ENCODE measurements at regions not wholly inside any gene's neighbourhood (a gene's known extent, or its start where the extent isn't known, plus 50 kb on each side); places are given as distances from the start of the nearest gene placed in this dataset.
"Not testable (repeated sequence)": the region's sequence is repeated elsewhere in the genome, so short reads cannot be mapped to it uniquely, and the experiment has no call there.

DNA sequence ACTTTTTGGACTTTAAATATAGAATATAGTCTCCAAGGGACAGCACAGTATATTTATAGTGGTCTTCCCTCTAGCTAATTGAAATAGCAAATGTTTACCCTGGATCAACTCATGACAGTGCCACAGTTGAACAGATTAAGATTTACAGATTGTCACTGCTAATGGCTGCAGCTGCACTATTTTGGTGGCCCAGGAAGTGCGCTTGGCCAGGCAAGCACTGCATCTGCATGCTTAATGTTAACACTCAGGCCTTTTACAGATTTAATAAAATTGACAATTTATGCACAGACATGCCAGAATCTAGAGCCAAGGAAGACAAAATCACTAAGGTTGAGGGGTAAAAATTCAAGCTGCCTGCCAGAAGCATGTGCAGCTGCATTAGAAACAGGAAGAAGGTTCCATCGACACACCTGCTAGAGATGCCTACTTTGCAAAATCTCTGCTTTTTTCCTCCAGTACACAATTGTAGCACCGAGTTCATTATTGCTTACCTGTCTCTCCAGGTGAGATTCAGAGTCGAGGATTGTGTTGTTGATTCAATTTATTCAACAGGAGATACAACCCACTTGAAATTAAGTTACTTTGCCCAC, 1042.3 kb upstream of the NRXN1 start:
- DNase-seq (no peak), ATAC-seq (replicated peaks in 1 of 2) (no peak)
- H3K4me1 Mint-ChIP-seq (ENCODE audit: low read depth), result no peaks in the 10 kb centered on the region
- peaks cover 0 to 1% of the 10 kb centered on the region in 2 donors for H3K36me3 Mint-ChIP-seq (ENCODE audit: insufficient read depth in 2 of 2)
- no peak overlapping the region for H3K27ac Mint-ChIP-seq
- H3K4me3 Mint-ChIP-seq, result no peak overlapping the region
- H3K9me3 Mint-ChIP-seq, result peaks cover 0 to 6% of the 10 kb centered on the region in 2 donors
- no peaks in the 10 kb centered on the region for H3K27me3 Mint-ChIP-seq (ENCODE audit: low read depth)

DNA sequence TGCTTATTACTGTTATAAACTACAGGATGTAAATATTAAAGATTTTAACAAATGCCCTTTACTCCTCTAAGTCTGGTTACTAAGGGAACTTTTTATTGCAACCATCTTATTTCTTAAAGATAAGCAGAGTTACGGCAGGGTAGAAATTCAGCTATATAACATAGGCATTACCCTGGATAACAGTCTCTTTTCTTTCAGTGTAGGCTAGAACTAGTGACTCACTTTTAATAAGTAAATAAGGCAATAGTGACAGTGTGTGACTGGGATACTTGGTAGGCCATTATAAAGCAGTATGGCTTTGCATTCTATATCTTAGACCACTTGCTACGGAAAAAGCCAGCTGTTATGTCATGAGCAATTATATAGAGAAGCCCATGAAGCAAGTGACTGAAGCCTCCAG, 1041.0 kb upstream of the NRXN1 start:
- Mint-ChIP-seq H3K36me3 (ENCODE audit: insufficient read depth in 2 of 2) (peaks cover 0 to 1% of the 10 kb centered on the region in 2 donors), H3K27me3 (ENCODE audit: low read depth) (no peaks in the 10 kb centered on the region)
- ATAC-seq (replicated peaks in 1 of 2), result no peak

DNA sequence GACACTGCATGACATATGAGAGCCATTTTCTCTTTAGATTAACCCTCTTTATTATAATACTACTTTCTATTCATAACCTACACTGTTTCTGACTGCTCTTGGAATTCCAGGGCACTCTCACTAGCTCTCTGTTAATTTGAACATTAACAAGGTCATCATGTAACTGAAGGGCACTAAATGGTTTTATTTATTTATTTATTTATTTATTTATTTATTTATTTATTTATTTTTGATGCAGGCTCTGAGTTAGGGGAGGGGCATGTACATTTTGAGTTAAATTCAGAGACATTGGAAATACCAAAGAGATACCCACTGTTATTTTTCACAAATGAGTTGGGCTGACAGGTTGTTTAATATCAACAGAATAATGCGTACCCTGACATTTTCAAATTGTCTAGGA, 1038.7 kb upstream of the NRXN1 start:
- Mint-ChIP-seq H3K9me3 (peaks cover 0 to 2% of the 10 kb centered on the region in 2 donors), H3K27me3 (ENCODE audit: low read depth) (no peaks in the 10 kb centered on the region), H3K4me3 (no peak overlapping the region), H3K4me1 (ENCODE audit: low read depth) (no peaks in the 10 kb centered on the region), H3K36me3 (ENCODE audit: insufficient read depth in 2 of 2) (peaks cover 0 to 1% of the 10 kb centered on the region in 2 donors), H3K27ac (no peak overlapping the region)
- DNase-seq (no peak), ATAC-seq (replicated peaks in 1 of 2) (no peak)

More for the DNA sequence above, 1041.0 kb upstream of the NRXN1 start:
- Mint-ChIP-seq H3K4me3 (no peak overlapping the region), H3K4me1 (ENCODE audit: low read depth) (no peaks in the 10 kb centered on the region), H3K9me3 (peaks cover 0 to 6% of the 10 kb centered on the region in 2 donors), H3K27ac (no peak overlapping the region)
- no peak for DNase-seq

DNA sequence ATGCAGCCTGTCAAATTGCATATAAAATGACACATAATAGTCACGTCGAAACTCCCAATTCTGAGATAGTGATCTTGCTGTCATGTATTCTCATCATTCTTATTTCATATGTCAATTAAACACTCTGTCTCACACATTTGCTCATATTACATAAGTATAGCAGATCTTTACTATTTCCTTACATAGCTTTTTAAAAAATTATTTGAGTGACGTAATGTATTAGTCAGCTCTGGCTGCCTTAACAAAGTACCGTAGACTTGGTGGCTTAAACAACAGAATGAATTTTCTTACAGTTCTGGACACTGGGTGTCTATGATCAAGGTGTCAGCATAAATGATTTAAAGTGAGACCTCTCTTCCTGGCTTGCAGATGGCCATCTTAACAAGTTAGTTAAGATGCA, 1032.3 kb upstream of the NRXN1 start:
- H3K36me3 Mint-ChIP-seq (ENCODE audit: insufficient read depth in 2 of 2), result no peaks in the 10 kb centered on the region
- ATAC-seq (replicated peaks in 1 of 2) (no peak), DNase-seq (no peak)
- no peaks in the 10 kb centered on the region for H3K4me1 Mint-ChIP-seq (ENCODE audit: low read depth)
- H3K27me3 Mint-ChIP-seq (ENCODE audit: low read depth), result no peaks in the 10 kb centered on the region
- no peak overlapping the region for H3K27ac Mint-ChIP-seq
- H3K9me3 Mint-ChIP-seq, result peaks cover 8 to 9% of the 10 kb centered on the region in 2 donors
- H3K4me3 Mint-ChIP-seq, result no peak overlapping the region

DNA sequence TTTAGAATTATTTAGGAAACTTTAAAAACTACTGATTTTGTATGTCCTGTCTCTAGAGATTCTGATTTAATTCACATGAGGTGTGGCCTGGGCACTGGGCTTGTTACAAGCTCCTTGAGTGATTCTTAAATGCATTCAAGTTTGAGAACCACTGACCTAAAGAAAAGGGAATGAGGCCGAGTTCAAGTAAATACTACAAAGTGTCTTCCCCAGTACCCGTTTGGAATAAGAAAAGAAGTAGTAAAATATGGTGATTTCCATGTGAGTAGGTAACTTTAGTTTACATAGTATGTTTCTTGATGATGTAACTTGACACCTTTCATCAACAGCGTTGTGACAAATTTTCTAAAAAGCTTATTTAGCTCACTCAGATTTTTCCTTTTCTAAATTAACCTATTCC, 1022.9 kb upstream of the NRXN1 start:
- Mint-ChIP-seq H3K9me3 (peaks cover 9 to 16% of the 10 kb centered on the region in 2 donors), H3K27me3 (ENCODE audit: low read depth) (no peaks in the 10 kb centered on the region), H3K36me3 (ENCODE audit: insufficient read depth in 2 of 2) (peaks cover 0 to 3% of the 10 kb centered on the region in 2 donors), H3K4me3 (no peak overlapping the region), H3K27ac (no peak overlapping the region), H3K4me1 (ENCODE audit: low read depth) (no peaks in the 10 kb centered on the region)
- DNase-seq (no peak), ATAC-seq (replicated peaks in 1 of 2) (no peak)

DNA sequence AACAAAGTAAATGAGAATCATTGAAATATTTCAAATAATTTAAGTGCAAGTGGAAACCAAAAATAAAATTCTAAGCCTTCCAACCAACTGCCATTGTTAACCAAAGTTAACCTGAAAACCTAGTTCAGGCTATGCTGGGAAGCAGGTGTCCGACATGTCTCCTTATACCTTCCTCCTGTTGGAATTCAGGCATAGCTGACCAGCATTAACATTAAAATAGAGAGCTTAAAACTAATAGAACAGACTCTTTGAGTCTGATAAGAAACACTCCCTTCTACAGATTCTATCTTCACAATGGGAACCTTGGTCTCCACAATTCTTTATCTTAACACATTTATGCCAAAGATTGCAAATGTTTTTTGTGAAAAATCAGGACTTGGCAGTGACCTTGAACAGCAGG, 1004.9 kb upstream of the NRXN1 start:
- DNase-seq (no peak), ATAC-seq (replicated peaks in 1 of 2) (no peak)
- no peak overlapping the region for H3K27ac Mint-ChIP-seq
- H3K4me1 Mint-ChIP-seq (ENCODE audit: low read depth), result no peaks in the 10 kb centered on the region
- no peak overlapping the region for H3K4me3 Mint-ChIP-seq
- no peaks in the 10 kb centered on the region for H3K36me3 Mint-ChIP-seq (ENCODE audit: insufficient read depth in 2 of 2)
- H3K9me3 Mint-ChIP-seq, result peaks cover 0 to 2% of the 10 kb centered on the region in 2 donors
- H3K27me3 Mint-ChIP-seq (ENCODE audit: low read depth), result no peaks in the 10 kb centered on the region

DNA sequence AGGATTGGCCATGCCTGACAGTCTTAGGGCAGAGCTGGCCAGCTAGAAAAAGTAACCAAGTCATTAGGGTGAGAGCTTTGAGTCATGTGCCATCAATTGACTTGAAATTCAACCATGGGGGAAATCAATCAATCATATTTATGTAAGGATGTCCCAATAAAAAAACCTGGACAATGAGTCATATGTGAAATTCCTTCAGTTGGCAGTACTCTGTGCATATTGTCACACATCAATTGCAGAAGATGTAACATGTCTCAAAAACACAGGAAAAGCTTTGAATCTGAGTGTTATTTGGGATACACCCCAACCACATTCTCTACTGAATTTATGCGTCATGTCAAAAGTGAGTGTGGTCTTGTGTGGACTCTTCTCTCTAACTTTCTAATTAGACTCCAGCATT, 1004.1 kb upstream of the NRXN1 start:
- peaks cover 0 to 2% of the 10 kb centered on the region in 2 donors for H3K9me3 Mint-ChIP-seq
- no peak overlapping the region for H3K4me3 Mint-ChIP-seq
- H3K27me3 Mint-ChIP-seq (ENCODE audit: low read depth), result no peaks in the 10 kb centered on the region
- no peak overlapping the region for H3K27ac Mint-ChIP-seq
- H3K4me1 Mint-ChIP-seq (ENCODE audit: low read depth), result no peaks in the 10 kb centered on the region
- no peaks in the 10 kb centered on the region for H3K36me3 Mint-ChIP-seq (ENCODE audit: insufficient read depth in 2 of 2)
- ATAC-seq (replicated peaks in 1 of 2) (no peak), DNase-seq (no peak)

DNA sequence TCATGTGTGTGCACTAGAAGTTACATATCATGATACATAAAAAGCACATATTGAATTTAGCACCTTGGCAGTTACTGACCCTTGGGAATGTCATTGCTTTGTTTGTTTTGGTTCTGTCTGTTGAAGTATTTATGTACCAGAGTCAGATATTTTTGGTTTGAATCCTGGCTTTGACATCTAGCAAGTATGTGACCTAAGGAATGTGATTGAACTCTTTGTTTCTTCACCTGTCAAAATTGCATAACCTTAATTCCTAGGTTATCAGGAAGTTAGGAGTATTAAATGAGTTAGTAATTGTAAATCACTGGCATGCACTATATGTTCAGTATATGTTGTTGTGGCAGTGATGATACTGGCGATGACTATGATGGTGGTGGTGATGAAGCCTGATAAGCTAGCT, 1003.5 kb upstream of the NRXN1 start:
- ATAC-seq (replicated peaks in 1 of 2) (no peak), DNase-seq (no peak)
- H3K27ac Mint-ChIP-seq, result no peak overlapping the region
- H3K4me1 Mint-ChIP-seq (ENCODE audit: low read depth), result no peaks in the 10 kb centered on the region
- H3K9me3 Mint-ChIP-seq, result peaks cover 0 to 2% of the 10 kb centered on the region in 2 donors
- no peaks in the 10 kb centered on the region for H3K36me3 Mint-ChIP-seq (ENCODE audit: insufficient read depth in 2 of 2)
- H3K4me3 Mint-ChIP-seq, result no peak overlapping the region
- no peaks in the 10 kb centered on the region for H3K27me3 Mint-ChIP-seq (ENCODE audit: low read depth)

DNA sequence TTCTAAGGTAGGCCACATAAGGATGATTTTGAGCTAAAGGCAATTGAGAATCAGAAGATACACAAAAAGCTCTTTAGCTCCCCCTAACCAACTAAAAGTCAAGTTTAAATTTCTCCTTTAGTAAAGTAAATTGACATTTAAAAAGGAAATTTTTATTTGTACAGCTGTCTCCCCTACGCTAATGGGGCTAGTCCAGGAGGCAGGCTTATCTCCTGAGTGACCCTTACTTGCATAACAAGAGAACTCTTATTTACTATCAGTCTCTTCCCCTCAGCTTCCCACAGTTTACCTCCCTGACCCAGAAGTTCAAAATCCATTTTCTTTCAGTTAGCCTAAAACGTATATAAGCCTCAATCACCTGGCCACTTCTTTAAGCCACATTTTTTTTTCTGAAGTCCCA, 1002.8 kb upstream of the NRXN1 start:
- no peak for DNase-seq
- Mint-ChIP-seq H3K27me3 (ENCODE audit: low read depth) (no peaks in the 10 kb centered on the region), H3K4me3 (no peak overlapping the region), H3K4me1 (ENCODE audit: low read depth) (no peaks in the 10 kb centered on the region), H3K9me3 (peaks cover 1 to 2% of the 10 kb centered on the region in 2 donors), H3K36me3 (ENCODE audit: insufficient read depth in 2 of 2) (no peaks in the 10 kb centered on the region), H3K27ac (no peak overlapping the region)
- no peak for ATAC-seq (replicated peaks in 1 of 2)

DNA sequence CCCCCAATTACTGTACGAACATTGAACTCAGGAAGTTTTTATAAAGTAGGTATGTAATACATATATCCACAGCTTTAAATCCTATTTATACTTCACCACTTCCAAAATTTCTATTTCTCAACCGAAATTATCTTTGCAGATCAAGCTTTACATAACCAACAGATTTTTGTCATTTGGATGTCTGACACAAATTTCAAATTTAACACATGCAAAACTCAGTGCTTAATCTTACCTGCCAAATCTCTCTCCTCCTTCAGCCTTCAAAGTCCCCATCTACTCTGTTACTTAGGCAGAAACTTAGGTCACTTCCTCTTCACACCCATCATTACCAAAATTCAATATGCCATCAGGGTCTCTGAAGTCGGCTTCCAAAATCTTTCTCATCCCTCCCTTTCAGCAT, 990.1 kb upstream of the NRXN1 start:
- no peaks in the 10 kb centered on the region for H3K4me1 Mint-ChIP-seq (ENCODE audit: low read depth)
- H3K4me3 Mint-ChIP-seq, result no peak overlapping the region
- no peak overlapping the region for H3K27ac Mint-ChIP-seq
- DNase-seq (no peak), ATAC-seq (replicated peaks in 1 of 2) (no peak)
- H3K27me3 Mint-ChIP-seq (ENCODE audit: low read depth), result no peaks in the 10 kb centered on the region
- peaks cover 17 to 23% of the 10 kb centered on the region in 2 donors for H3K9me3 Mint-ChIP-seq
- peaks cover 0 to 2% of the 10 kb centered on the region in 2 donors for H3K36me3 Mint-ChIP-seq (ENCODE audit: insufficient read depth in 2 of 2)

DNA sequence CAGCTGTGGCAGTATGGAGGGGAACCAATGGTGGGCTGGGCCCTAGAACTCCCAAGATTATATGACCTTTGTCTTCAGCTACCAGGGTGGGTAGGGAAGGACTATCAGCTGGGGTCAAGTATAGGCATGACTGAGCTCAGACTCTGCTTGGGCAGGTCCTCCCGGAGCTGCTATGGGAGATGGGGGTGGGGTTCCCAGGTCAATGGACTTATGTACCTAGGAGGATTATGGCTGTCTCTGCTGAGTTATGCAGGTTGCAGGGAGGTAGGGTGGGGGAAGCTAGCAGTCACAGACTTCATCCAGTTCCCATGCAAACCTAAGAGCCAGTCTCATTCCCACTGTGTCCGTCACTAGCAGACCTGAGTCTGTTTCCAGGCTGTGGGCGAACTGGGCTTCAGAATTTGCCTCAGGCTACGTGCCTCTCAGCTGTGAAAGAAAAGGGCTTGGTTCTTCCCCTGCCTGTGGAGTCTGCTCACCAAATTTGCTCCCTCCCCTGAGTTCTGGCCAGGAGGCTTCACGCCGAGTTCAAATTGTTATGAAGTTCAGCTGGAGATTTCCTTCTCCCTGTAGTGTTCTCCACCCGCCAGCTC, 985.8 kb upstream of the NRXN1 start:
- H3K36me3 Mint-ChIP-seq (ENCODE audit: insufficient read depth in 2 of 2), result peaks cover 2% of the 10 kb centered on the region in 2 donors
- H3K27ac Mint-ChIP-seq, result no peak overlapping the region
- no peaks in the 10 kb centered on the region for H3K27me3 Mint-ChIP-seq (ENCODE audit: low read depth)
- no peak for ATAC-seq (replicated peaks in 1 of 2)
- H3K4me1 Mint-ChIP-seq (ENCODE audit: low read depth), result no peaks in the 10 kb centered on the region
- H3K9me3 Mint-ChIP-seq, result peaks cover 13 to 28% of the 10 kb centered on the region in 2 donors
- H3K4me3 Mint-ChIP-seq, result no peak overlapping the region
- no peak for DNase-seq

DNA sequence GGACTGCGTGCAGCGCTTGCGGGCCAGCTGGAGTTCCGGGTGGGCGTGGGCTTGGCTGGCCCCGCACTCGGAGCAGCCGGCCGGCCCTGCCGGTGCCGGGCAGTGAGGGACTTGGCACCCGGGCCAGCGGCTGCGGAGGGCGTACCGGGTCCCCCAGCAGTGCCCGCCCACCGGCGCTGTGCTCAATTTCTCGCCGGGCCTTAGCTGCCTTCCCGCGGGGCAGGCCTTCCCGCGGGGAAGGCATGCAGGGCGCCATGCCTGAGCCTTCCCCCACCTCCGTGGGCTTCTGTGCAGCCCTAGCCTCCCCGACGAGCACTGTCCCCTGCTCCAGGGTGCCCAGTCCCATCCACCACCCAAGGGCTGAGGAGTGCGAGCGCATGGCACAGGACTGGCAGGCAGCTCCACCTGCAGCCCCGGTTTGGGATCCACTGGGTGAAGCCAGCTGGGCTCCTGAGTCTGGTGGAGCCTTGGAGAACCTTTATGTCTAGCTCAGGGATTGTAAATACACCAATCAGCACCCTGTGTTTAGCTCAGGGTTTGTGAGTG, 975.0 kb upstream of the NRXN1 start:
- not testable (repeated sequence) for H3K4me3 Mint-ChIP-seq; H3K27ac Mint-ChIP-seq; ATAC-seq (replicated peaks in 1 of 2); DNase-seq; H3K36me3 Mint-ChIP-seq (ENCODE audit: insufficient read depth in 2 of 2); H3K27me3 Mint-ChIP-seq (ENCODE audit: low read depth); H3K4me1 Mint-ChIP-seq (ENCODE audit: low read depth)
- H3K9me3 Mint-ChIP-seq, result peaks cover 5 to 10% of the 10 kb centered on the region in 2 donors

DNA sequence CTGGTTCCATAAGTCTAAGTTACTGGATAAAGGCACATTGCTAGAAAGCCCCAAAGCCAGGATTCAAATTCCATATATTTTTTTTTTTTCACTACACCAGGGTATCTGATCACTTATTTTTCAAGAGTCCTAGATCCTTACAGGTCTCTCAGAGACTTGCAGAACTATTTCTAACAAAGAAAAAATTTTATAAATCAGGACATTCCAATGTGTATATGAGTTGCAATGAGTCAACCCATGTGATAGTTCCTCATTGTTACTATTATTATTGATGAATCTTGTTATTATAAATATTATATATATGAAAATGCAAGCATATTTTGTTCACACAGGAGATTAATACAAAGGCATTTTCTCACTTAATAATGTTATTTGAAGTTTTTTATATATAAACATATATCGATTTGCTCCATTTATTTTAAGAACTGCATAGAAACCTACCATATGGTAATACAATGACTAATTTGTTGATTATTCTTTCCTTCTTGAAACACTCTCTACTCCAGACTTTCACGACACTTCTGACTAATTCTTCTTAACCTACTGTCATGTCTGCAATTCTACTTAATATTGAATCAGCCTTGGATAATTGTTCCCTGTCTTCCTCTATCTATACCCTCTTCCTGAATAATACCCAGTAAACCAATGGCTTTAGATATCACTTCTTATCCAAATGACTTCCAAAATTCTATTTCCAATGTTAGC, 968.4 kb upstream of the NRXN1 start:
- no peak overlapping the region for H3K4me3 Mint-ChIP-seq

More for the DNA sequence above, 968.4 kb upstream of the NRXN1 start:
- Mint-ChIP-seq H3K36me3 (ENCODE audit: insufficient read depth in 2 of 2) (peaks cover 0 to 3% of the 10 kb centered on the region in 2 donors), H3K27ac (no peak overlapping the region), H3K27me3 (ENCODE audit: low read depth) (no peaks in the 10 kb centered on the region), H3K4me1 (ENCODE audit: low read depth) (no peaks in the 10 kb centered on the region), H3K9me3 (peaks cover 8 to 16% of the 10 kb centered on the region in 2 donors)
- DNase-seq, result no peak
- ATAC-seq (replicated peaks in 1 of 2), result no peak

Data from activated T-cell treated with anti-CD3 and anti-CD28 coated beads, Interleukin-2, amount 50 U/mL, for 72 hours (primary cell).